Ascending aorta (tissue), 2 donors: ENCODE measurements at regions not wholly inside any gene's neighbourhood (a gene's known extent, or its start where the extent isn't known, plus 50 kb on each side); places are given as distances from the start of the nearest gene placed in this dataset.

ENCODE experiments used
- DNase-seq, 2 donors: peaks; one replicate each; pipeline ENCODE4 v3.0.0-alpha.2; 2019; ENCODE audit warnings: low spot score in 2 of 2
- H3K27ac ChIP-seq, 2 donors: fragments of 200-600 bp; sonication (generic); one replicate each; pipeline ENCODE4 v1.5.1; 2016 to 2017; ENCODE audit warnings: mild to moderate bottlenecking in 1 of 2
- H3K27me3 ChIP-seq: fragments of 200-600 bp; sonication (generic); one replicate; pipeline ENCODE4 v1.5.1; 2017
- H3K36me3 ChIP-seq, 2 donors: fragments of 200-600 bp; sonication (generic); one replicate each; pipeline ENCODE4 v1.5.1; 2016
- H3K4me1 ChIP-seq, 2 donors: fragments of 200-600 bp; sonication (generic); one replicate each; pipeline ENCODE4 v1.5.1; 2016 to 2017; ENCODE audit warnings: mild to moderate bottlenecking in 1 of 2
- H3K4me3 ChIP-seq, 2 donors: fragments of 200-600 bp; sonication (generic); one replicate each; pipeline ENCODE4 v1.5.1; 2016 to 2017; ENCODE audit warnings: mild to moderate bottlenecking in 1 of 2
- H3K9me3 ChIP-seq, 2 donors: fragments of 200-600 bp; sonication (generic); one replicate each; pipeline ENCODE4 v1.5.1; 2016
- CTCF ChIP-seq, 3 experiments: fragments of 200-600 bp in 2 of 3; fragments of 450-650 bp in 1 of 3; sonication (generic) in 2 of 3; IDR thresholded peaks; one replicate each; pipeline ENCODE4 v1.5.1; 2016 to 2019; ENCODE audit warnings: antibody characterized with exemption in 3 of 3, mild to moderate bottlenecking in 1 of 3, moderate library complexity in 1 of 3
- intact Hi-C: fragments of 100-400 bp; cut with DNase I; formaldehyde crosslinking; loops from one replicate; pipeline ENCODE4 v1.15.1; 2023

DNA sequence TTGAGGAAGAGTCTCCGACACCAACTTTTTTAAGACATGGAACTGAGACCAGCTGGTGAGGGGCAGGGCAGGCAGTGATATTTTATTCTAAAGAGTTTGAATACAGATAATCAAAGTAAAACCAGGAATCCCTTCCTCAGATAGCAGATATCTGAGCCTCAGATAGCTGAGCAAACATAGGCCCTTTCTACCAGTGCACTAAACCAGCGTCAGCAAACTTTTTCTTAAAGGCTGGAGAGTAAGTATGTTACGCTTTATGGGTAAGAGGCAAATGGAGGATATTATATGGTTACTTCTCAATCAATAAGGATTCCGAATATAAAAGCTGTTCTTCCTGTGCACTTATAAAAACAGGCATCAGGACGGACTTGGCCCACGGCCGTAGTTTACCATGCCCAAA lies 73.9 kb downstream of the WNT5A start:
- Histone ChIP-seq H3K4me3 (no peak overlapping the region), H3K27me3 (no peaks in the 10 kb centered on the region), H3K9me3 (no peaks in the 10 kb centered on the region), H3K36me3 (no peaks in the 10 kb centered on the region), H3K4me1 (no peaks in the 10 kb centered on the region), H3K27ac (no peak overlapping the region)
- no peak for DNase-seq
- no peak for TF ChIP-seq CTCF (IDR thresholded peaks at IDR 0.05)
- intact Hi-C loops, result no loop called here

DNA sequence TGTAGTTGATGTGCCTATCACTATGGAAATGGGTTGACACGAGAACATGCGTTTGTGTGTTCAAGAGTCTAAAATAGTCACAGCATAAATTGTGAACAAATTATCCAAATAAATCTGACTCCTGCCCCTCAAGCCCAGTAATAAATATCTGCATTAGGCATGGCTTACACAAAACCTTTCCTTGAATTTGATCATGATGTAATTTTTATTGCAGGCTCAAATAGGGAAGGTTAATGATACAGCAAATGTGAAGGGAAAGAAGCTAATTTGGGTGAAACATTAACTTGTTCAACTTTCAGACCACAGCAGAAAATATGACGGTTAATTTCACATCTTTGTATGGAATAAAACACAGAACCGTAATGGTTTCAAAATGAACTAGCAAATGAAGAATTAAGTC lies 74.6 kb downstream of the WNT5A start:
- Histone ChIP-seq H3K4me1 (no peaks in the 10 kb centered on the region), H3K27ac (no peak overlapping the region), H3K9me3 (no peaks in the 10 kb centered on the region), H3K27me3 (no peaks in the 10 kb centered on the region), H3K36me3 (no peaks in the 10 kb centered on the region), H3K4me3 (no peak overlapping the region)
- intact Hi-C loops, result no loop called here
- DNase-seq, result no peak
- no peak for TF ChIP-seq CTCF (IDR thresholded peaks at IDR 0.05)

DNA sequence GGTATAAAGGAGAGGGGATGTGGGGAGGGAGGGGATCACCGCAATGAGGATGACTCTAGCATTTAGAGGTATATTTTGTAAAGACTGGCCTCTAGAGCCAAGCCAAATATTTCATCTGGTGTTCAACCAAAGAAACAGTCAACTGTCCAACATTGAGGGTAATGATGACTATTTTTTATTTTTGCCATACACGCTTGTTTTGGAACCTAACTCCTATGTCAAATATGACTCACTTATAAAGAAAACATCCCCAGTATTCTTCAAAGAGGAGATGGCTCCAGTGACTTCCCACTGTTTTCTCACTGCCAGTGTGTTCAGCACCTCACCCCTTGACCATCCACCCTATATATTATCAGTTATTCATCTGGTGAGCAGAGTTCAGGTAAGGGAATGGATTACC lies 77.3 kb downstream of the WNT5A start:
- intact Hi-C loops, result no loop called here
- H3K9me3 ChIP-seq, result no peaks in the 10 kb centered on the region
- no peak overlapping the region for H3K27ac ChIP-seq
- DNase-seq, result no peak
- no peak for TF ChIP-seq CTCF (IDR thresholded peaks at IDR 0.05)
- no peaks in the 10 kb centered on the region for H3K36me3 ChIP-seq
- H3K27me3 ChIP-seq, result no peaks in the 10 kb centered on the region
- H3K4me3 ChIP-seq, result no peak overlapping the region
- no peaks in the 10 kb centered on the region for H3K4me1 ChIP-seq

DNA sequence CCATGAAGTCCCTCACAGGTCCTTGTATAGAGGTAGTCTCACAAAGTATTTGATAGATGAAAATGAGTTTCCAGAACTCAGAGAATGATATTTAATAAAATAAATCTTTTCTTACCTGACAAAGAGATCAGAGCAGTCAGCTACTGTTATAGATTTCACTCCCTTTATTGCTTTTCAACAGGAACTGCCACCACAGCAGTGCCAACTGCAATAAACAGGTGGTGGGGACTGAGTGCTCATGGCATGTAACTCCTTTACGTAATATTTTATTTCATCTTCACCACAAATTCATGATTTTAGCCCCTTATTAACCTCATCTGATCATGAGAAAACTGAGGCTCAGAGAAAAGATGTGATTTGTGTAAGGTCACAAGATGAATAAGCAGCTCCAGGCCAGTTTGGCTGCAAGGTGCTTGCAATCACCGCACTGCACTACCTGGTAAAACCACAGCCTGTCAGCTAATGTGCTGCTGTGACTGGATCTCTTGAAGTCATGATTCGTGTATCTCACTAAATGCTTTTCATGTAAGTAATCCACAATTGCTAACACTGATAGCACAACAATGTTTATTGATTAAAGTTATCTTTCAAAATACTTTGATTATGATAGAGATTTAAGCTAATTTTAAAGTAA lies 78.8 kb downstream of the WNT5A start:
- Histone ChIP-seq H3K36me3 (no peaks in the 10 kb centered on the region), H3K27ac (no peak overlapping the region), H3K4me1 (no peaks in the 10 kb centered on the region), H3K4me3 (no peak overlapping the region), H3K27me3 (no peaks in the 10 kb centered on the region), H3K9me3 (no peaks in the 10 kb centered on the region)
- TF ChIP-seq CTCF (IDR thresholded peaks at IDR 0.05), result no peak
- intact Hi-C loops, result no loop called here
- no peak for DNase-seq

- Histone ChIP-seq H3K27me3 (no peaks in the 10 kb centered on the region), H3K9me3 (no peaks in the 10 kb centered on the region), H3K27ac (no peak overlapping the region), H3K4me3 (no peak overlapping the region), H3K4me1 (no peaks in the 10 kb centered on the region), H3K36me3 (no peaks in the 10 kb centered on the region)
- no peak for TF ChIP-seq CTCF (IDR thresholded peaks at IDR 0.05)
- DNase-seq, result no peak
- intact Hi-C loops, result no loop called here
Measured at GRCh38 chr3:55407426-55407820, 79.7 kb downstream of the WNT5A start.
